ENCODE measurements at regions not wholly inside any gene's neighbourhood (a gene's known extent, or its start where the extent isn't known, plus 50 kb on each side); places are given as distances from the start of the nearest gene placed in this dataset.

DNA sequence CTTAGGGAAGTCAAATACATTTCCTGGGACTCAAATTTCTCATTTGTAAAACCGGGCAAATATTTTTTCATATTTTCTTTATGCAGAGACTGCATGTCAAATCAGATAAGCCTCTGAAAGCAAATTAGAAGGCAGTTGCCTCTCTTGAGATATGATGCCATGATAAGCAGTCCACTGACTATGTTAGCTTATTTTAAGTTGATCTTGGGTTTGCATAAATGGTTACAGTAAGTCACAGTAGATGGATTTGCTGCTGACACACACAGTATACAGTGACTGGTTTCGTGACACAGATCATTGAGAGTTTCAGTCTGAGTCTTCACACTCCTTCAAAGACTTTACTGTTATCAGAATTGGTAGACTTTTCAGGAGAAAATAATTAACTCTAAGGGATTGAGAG, 927.6 kb upstream of the CDH8 start:
- Histone ChIP-seq H2BK15ac (ENCODE audit: low read depth, low read length) (no peak overlapping the region), H2AK5ac (ENCODE audit: insufficient read length, low read length) (no peak overlapping the region), H4K20me1 (ENCODE audit: control insufficient read depth, insufficient read depth, insufficient read length) (no peaks in the 10 kb centered on the region), H2BK5ac (ENCODE audit: insufficient read length, low read length) (no peak overlapping the region), H2BK120ac (ENCODE audit: low read depth, low read length, poor library complexity, severe bottlenecking) (no peak overlapping the region), H3K18ac (ENCODE audit: insufficient read length, low read depth, low read length) (no peak overlapping the region), H3K23ac (ENCODE audit: insufficient read length, low read depth, low read length) (no peak overlapping the region), H3K14ac (ENCODE audit: insufficient read depth, low read length) (no peak overlapping the region), H3K9ac (ENCODE audit: extremely low read depth, insufficient read length, low read length) (no peak overlapping the region), H4K5ac (ENCODE audit: insufficient read length, low read depth, low read length) (no peak overlapping the region), H2AFZ (ENCODE audit: low read length) (no peak overlapping the region), H3K4ac (ENCODE audit: low read depth, low read length) (no peak overlapping the region), H3K4me2 (ENCODE audit: insufficient read depth, insufficient read length, low read length) (no peak overlapping the region), H3K79me2 (ENCODE audit: insufficient read depth, low read length) (no peaks in the 10 kb centered on the region), H2BK12ac (ENCODE audit: insufficient read length, low read depth, low read length) (no peak overlapping the region), H3K27me3 (ENCODE audit: insufficient read depth, low read length) (no peaks in the 10 kb centered on the region), H3K4me1 (ENCODE audit: insufficient read depth, low read length) (no peaks in the 10 kb centered on the region), H4K8ac (replicated peaks; ENCODE audit: insufficient read length, low read depth, low read length) (no peak overlapping the region), H3T11ph (ENCODE audit: low read length) (no peak overlapping the region), H3K27ac (ENCODE audit: insufficient read length, low read depth, low read length) (no peak overlapping the region), H4K91ac (ENCODE audit: insufficient read length, low read depth, low read length) (no peak overlapping the region), H2BK20ac (ENCODE audit: low read depth, low read length, poor library complexity, severe bottlenecking) (no peak overlapping the region), H3K23me2 (ENCODE audit: insufficient read length, low read depth, low read length, poor library complexity, severe bottlenecking) (no peaks in the 10 kb centered on the region), H3K79me1 (ENCODE audit: insufficient read depth, low read depth, low read length, poor library complexity, severe bottlenecking) (no peaks in the 10 kb centered on the region), H3K56ac (ENCODE audit: insufficient read length, low read depth, low read length) (no peak overlapping the region), H3K9me3 (ENCODE audit: control insufficient read depth, low read depth, low read length) (no peaks in the 10 kb centered on the region)
- H3K27ac Mint-ChIP-seq, result no peak overlapping the region
- no CpG with 5 or more reads among the region's 2 CpGs for WGBS (ENCODE audit: extremely low coverage, insufficient read length, low lambda C conversion rate)
- H3K9me3 Mint-ChIP-seq, result no peaks in the 10 kb centered on the region; a peak in 1 of 5 replicates
- no peak for DNase-seq
- TF ChIP-seq, protein P1, sequence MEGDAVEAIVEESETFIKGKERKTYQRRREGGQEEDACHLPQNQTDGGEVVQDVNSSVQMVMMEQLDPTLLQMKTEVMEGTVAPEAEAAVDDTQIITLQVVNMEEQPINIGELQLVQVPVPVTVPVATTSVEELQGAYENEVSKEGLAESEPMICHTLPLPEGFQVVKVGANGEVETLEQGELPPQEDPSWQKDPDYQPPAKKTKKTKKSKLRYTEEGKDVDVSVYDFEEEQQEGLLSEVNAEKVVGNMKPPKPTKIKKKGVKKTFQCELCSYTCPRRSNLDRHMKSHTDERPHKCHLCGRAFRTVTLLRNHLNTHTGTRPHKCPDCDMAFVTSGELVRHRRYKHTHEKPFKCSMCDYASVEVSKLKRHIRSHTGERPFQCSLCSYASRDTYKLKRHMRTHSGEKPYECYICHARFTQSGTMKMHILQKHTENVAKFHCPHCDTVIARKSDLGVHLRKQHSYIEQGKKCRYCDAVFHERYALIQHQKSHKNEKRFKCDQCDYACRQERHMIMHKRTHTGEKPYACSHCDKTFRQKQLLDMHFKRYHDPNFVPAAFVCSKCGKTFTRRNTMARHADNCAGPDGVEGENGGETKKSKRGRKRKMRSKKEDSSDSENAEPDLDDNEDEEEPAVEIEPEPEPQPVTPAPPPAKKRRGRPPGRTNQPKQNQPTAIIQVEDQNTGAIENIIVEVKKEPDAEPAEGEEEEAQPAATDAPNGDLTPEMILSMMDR (conservative IDR thresholded peaks at IDR 0.05), result no peak
- H3K4me3 Mint-ChIP-seq, result no peak overlapping the region
- H3K4me1 Mint-ChIP-seq, result no peaks in the 10 kb centered on the region
- H3K36me3 Mint-ChIP-seq (ENCODE audit: insufficient read depth in 1 of 3, low read depth in 3 of 3), result peaks cover 0 to 5% (median 0%) of the 10 kb centered on the region in 3 experiments; a peak in 1 of 7 replicates
- H3K27me3 Mint-ChIP-seq (ENCODE audit: low read depth), result no peaks in the 10 kb centered on the region

All from H9 (cell line).